ENCODE measurements at regions not wholly inside any gene's neighbourhood (a gene's known extent, or its start where the extent isn't known, plus 50 kb on each side); places are given as distances from the start of the nearest gene placed in this dataset.

DNA sequence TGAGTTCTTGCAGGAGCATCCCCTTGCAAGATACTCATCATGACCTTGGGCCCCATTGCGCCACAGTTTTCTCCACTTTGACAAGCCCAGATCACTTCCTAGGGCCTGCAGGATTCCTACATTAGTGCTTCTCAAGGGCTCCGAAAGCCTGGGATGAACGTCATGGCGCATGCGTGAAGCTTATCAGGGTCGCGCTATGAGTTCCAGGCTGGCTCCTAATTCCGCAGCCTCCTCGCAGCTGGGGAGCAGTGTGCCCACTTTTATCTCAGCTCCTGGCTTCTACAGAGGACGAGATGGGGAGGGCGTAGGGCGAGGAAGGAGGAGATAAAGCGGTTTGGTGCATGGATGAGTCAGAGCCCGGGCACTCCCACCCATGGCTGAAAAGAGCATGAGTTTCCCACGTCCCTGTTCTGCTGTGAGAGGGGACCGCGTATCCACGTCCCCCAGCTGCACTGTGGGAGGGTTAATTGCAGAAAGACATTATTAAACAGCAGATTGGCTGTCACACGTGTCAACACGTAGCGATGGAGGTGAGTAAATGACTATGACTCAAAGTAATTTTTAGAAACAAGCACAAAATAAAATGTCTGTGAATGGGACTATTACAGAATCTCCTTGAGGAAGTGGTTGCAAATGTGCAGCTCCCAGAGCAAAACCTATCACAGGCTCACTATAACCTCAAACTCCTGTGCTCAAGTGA lies 72.9 kb upstream of the DSP start:
- H3K36me3 Mint-ChIP-seq: no peaks in the 10 kb centered on the region
- peaks cover 1% of the 10 kb centered on the region for H3K27me3 Mint-ChIP-seq
- no peak overlapping the region for H3K4me3 Mint-ChIP-seq
- DNase-seq: no peak
- intact Hi-C loops (cut with micrococcal nuclease): no loop called here
- peaks cover 1% of the 10 kb centered on the region for H3K4me1 Mint-ChIP-seq (ENCODE audit: low read depth)
- POLR2A ChIA-PET: no interaction called here
- no peak overlapping the region for H3K27ac Mint-ChIP-seq
- no peaks in the 10 kb centered on the region for H3K9me3 Mint-ChIP-seq
- CTCF ChIA-PET: no interaction called here

DNA sequence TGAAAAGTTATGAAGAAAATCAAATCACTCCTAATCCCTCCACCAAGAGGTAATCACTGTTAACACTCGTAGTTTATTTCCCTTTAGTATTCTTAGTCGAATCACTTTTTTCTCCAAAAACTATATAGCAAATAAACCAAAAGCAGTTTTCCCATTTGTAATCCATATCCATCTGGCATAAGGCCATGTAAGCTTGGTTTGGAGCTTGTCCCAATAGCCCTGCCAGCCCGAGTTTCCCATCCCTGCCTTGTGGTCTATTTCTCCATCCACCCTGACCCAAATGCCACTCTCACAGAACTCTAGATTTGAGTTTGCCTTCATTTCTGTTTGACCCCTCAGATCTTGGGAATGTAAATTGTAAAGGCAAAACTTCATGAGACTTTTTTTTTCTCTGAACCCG lies 71.8 kb upstream of the DSP start:
- CTCF ChIA-PET: no interaction called here
- no peaks in the 10 kb centered on the region for H3K36me3 Mint-ChIP-seq
- H3K27ac Mint-ChIP-seq: no peak overlapping the region
- POLR2A ChIA-PET: no interaction called here
- peaks cover 1% of the 10 kb centered on the region for H3K4me1 Mint-ChIP-seq (ENCODE audit: low read depth)
- intact Hi-C loops (cut with micrococcal nuclease): no loop called here
- H3K27me3 Mint-ChIP-seq: peaks cover 1% of the 10 kb centered on the region
- H3K9me3 Mint-ChIP-seq: no peaks in the 10 kb centered on the region
- DNase-seq: no peak
- H3K4me3 Mint-ChIP-seq: no peak overlapping the region

DNA sequence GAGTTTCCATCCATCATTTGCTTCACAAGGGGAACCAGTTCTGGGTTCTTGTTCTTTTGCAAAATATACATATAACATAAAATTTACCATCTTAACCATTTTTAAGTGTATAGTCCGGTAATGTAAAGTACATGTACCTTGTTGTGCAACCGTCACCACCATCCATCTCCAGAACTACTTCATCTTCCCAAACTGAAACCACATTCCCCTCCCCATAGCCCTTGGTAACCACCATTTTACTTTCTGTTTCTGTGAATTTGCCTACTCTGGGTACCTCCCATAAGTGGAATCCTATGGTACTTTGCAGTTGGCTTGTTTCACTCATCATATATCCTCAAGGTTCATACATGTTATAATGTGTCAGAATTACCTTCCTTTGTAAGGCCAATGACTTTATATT lies 70.3 kb upstream of the DSP start:
- CTCF ChIA-PET: no interaction called here
- H3K4me3 Mint-ChIP-seq: no peak overlapping the region
- no peaks in the 10 kb centered on the region for H3K36me3 Mint-ChIP-seq

DNA sequence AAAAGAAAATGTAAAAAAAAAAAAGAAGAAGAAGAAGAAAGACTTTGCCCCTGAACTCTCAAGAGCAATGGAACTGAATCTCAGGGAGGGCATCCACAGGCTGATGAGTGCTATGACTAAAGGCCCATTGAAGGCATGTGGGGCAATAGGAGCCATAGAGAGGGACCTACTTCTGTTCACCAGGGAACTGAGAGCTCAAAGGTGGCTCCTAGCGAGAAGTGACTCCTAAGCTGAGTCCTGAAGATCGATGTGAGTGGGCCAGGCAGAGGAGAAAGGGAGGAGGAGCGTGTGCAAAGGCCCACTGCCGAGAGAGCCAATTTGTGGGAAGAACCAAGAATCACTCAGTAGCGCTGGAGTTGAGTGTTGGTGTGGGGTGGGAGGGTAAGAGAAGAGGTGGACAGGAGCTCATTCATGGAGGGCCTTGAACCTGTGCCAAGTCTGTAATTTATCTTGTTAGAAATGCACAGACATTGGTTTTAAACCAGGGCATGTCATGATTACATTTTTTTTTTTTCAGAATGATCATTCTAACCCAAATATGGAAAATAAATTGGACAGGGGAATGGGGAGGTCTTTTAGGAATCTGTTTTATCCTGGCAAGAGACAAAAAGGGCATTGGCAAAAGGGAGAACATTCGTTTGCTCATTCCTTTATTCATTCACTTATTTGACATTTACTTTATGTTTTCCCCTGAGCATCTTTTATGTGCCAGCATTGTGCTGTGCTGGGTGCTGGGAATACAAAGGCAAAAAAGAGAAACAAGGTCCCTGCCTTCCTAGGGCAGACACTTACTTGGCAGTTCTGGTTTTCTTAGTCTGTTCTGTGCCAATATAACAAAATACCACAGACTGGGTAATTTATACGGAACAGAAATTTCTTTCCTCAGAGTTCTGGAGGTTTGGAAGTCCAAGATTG lies 67.4 kb upstream of the DSP start:
- H3K4me1 Mint-ChIP-seq (ENCODE audit: low read depth): no peaks in the 10 kb centered on the region
- H3K36me3 Mint-ChIP-seq: no peaks in the 10 kb centered on the region
- no peaks in the 10 kb centered on the region for H3K27me3 Mint-ChIP-seq
- DNase-seq: no peak
- ChIA-PET POLR2A (no interaction called here), CTCF (no interaction called here)
- no peak overlapping the region for H3K4me3 Mint-ChIP-seq
- H3K27ac Mint-ChIP-seq: no peak overlapping the region
- H3K9me3 Mint-ChIP-seq: no peaks in the 10 kb centered on the region
- intact Hi-C loops (cut with micrococcal nuclease): no loop called here

More for the DNA sequence above, 70.3 kb upstream of the DSP start:
- intact Hi-C loops (cut with micrococcal nuclease): no loop called here
- no peak overlapping the region for H3K27ac Mint-ChIP-seq
- POLR2A ChIA-PET: no interaction called here
- no peak for DNase-seq
- H3K4me1 Mint-ChIP-seq (ENCODE audit: low read depth): peaks cover 1% of the 10 kb centered on the region
- no peaks in the 10 kb centered on the region for H3K9me3 Mint-ChIP-seq
- peaks cover 1% of the 10 kb centered on the region for H3K27me3 Mint-ChIP-seq

DNA sequence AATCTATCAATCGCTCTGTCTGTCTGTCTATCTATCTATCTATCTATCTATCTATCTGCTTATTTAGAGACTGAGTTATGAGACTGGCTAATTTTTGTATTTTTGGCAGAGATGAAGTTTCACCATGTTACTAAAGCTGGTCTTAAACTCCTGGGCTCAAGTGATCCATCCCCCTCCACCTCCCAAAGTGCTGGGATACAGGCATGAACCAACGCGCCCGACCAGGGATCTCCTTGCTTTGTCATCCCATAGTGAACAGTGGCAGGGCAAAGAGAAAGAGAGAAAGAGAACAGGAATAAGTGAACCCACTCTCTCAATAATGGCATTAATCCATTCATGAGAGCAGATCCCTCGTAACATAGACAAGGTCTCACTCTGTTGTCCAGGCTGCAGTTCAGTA lies 66.4 kb upstream of the DSP start:
- Mint-ChIP-seq H3K27ac (no peak overlapping the region), H3K36me3 (no peaks in the 10 kb centered on the region), H3K4me1 (ENCODE audit: low read depth) (no peaks in the 10 kb centered on the region), H3K27me3 (no peaks in the 10 kb centered on the region), H3K4me3 (no peak overlapping the region), H3K9me3 (no peaks in the 10 kb centered on the region)
- ChIA-PET CTCF (interaction anchor here (0.6 kb wide), 1 partner anchor 359 kb away, joined by 3 read pairs; no protein-coding TSS in a partner anchor), POLR2A (interaction anchor here (0.6 kb wide), 1 partner anchor 79 kb away, joined by 4 read pairs; no protein-coding TSS in a partner anchor)
- no peak for DNase-seq
- intact Hi-C loops (cut with micrococcal nuclease): no loop called here

DNA sequence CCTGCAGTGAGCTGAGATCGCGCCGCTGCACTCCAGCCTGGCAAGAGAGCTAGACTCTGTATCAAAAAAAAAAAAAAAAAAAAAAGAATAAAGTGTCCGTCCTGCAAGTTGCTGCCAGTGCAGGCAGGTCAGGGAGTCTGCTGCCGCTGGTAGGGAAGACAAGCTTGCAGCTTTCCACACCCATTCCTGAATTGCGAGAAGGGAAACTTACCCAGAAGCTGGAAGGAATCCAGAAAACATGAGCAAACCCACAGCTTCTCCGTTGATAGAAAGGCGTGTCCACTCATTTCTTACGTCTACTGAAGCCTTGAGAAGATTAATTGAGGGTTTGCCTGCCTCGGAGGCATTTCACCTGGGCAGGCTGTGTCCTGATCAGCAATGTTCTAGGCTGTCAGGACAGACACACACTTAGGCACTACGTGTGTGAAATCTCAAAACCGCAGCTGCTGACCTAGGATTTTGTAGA lies 61.6 kb upstream of the DSP start:
- Mint-ChIP-seq H3K27ac (no peak overlapping the region), H3K4me1 (ENCODE audit: low read depth) (no peaks in the 10 kb centered on the region), H3K27me3 (no peaks in the 10 kb centered on the region), H3K4me3 (no peak overlapping the region), H3K9me3 (no peaks in the 10 kb centered on the region), H3K36me3 (no peaks in the 10 kb centered on the region)
- intact Hi-C loops (cut with micrococcal nuclease): no loop called here
- CTCF ChIA-PET: no interaction called here
- POLR2A ChIA-PET: no interaction called here
- DNase-seq: no peak

DNA sequence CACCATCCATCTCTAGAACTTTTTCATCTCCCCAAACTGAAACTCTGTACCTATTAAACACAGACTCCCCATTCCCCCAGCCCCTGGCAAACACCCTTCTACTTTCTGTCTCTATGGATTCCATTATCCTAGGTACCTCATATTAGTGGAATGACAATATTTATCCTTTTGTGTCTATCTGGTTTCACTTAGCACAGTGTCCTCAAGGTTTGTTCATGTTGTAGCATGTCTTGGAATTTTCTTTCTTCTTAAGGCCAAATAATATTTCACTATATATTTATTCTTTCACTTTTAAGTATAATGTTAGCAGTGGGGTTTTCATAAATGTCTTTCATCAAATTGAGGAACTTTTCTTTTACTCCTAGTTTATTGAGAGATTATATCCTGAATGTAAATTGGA lies 56.8 kb upstream of the DSP start:
- DNase-seq: no peak
- intact Hi-C loops (cut with micrococcal nuclease): no loop called here

DNA sequence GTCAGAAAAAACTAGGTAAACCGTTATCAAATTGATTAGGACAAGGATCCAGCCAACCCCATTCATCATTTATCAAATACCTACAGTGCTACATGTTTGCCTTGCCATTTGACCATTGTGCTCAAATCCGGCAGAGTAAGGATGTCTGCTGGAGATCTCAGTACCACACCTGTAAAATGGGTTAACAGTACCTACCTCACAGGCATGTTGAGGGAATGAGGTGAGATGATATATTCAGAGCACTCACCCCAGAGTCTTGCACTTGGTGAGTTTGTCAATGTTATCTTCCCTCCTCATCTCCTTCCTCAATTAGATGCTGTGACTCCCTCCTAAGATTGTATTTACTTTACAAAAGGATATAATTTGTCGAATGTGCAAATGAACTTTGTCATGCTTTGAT lies 54.5 kb upstream of the DSP start:
- no peak for DNase-seq
- H3K9me3 Mint-ChIP-seq: no peaks in the 10 kb centered on the region
- no peaks in the 10 kb centered on the region for H3K36me3 Mint-ChIP-seq
- intact Hi-C loops (cut with micrococcal nuclease): no loop called here
- ChIA-PET POLR2A (no interaction called here), CTCF (no interaction called here)
- H3K4me1 Mint-ChIP-seq (ENCODE audit: low read depth): no peaks in the 10 kb centered on the region
- peaks cover 3% of the 10 kb centered on the region for H3K27me3 Mint-ChIP-seq
- H3K4me3 Mint-ChIP-seq: no peak overlapping the region
- no peak overlapping the region for H3K27ac Mint-ChIP-seq

More for the DNA sequence above, 56.8 kb upstream of the DSP start:
- no peaks in the 10 kb centered on the region for H3K36me3 Mint-ChIP-seq
- H3K4me1 Mint-ChIP-seq (ENCODE audit: low read depth): no peaks in the 10 kb centered on the region
- CTCF ChIA-PET: no interaction called here
- no peaks in the 10 kb centered on the region for H3K9me3 Mint-ChIP-seq
- POLR2A ChIA-PET: no interaction called here
- no peak overlapping the region for H3K4me3 Mint-ChIP-seq
- peaks cover 1% of the 10 kb centered on the region for H3K27me3 Mint-ChIP-seq
- no peak overlapping the region for H3K27ac Mint-ChIP-seq

DNA sequence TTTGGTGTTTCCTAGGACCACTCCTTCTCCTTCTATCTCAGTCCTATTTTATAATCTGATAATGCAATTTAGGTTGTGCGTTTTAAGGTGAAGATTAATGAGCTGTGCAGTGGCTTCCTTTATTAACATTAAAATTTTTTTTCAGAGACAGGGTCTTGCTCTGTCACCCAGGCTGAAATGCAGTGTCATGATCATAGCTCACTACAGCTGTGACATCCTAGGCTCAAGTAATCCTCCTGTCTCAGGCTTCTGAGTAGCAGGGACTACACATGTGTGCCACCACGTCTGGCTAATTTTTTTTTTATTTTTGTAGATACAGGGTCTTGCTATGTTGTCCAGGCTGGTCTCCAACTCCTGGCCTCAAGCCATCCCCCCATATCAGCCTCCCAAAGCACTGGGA lies 53.0 kb upstream of the DSP start:
- Mint-ChIP-seq H3K27ac (no peak overlapping the region), H3K27me3 (peaks cover 10% of the 10 kb centered on the region), H3K4me1 (ENCODE audit: low read depth) (no peaks in the 10 kb centered on the region), H3K4me3 (no peak overlapping the region), H3K9me3 (no peaks in the 10 kb centered on the region), H3K36me3 (no peaks in the 10 kb centered on the region)
- no peak for DNase-seq
- intact Hi-C loops (cut with micrococcal nuclease): no loop called here
- POLR2A ChIA-PET: interaction anchor here (0.6 kb wide), 1 partner anchor 38 kb away, joined by 3 read pairs; no protein-coding TSS in a partner anchor
- CTCF ChIA-PET: no interaction called here

DNA sequence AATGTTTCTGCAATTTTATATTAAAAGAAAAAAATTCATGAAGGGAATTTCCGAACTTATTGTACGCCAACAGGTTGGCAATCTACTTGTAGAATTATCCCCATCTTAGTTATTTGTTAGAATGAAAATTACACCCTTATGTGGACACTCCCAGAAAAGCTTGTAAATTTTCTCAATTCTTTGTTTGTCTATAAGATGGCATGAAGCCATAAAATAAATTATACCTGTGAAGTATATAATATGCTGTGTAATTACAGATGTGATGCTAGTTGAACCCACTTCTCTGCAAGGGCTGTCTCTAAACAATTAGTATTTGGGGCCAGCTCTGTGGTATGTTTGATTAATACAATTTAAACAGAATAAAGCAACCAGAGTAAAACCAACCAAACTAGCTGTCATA lies 52.1 kb upstream of the DSP start:
- no peak overlapping the region for H3K27ac Mint-ChIP-seq
- intact Hi-C loops (cut with micrococcal nuclease): no loop called here
- H3K9me3 Mint-ChIP-seq: no peaks in the 10 kb centered on the region
- H3K27me3 Mint-ChIP-seq: peaks cover 15% of the 10 kb centered on the region
- DNase-seq: no peak
- CTCF ChIA-PET: interaction anchor here (0.6 kb wide), 1 partner anchor 15 kb away, joined by 3 read pairs; no protein-coding TSS in a partner anchor
- H3K36me3 Mint-ChIP-seq: no peaks in the 10 kb centered on the region
- POLR2A ChIA-PET: no interaction called here
- H3K4me3 Mint-ChIP-seq: no peak overlapping the region
- no peaks in the 10 kb centered on the region for H3K4me1 Mint-ChIP-seq (ENCODE audit: low read depth)

Measured in activated CD4-positive, alpha-beta memory T cell treated with anti-CD3 and anti-CD28 coated beads for 36 hours (primary cell).